ENCODE measurements at regions not wholly inside any gene's neighbourhood (a gene's known extent, or its start where the extent isn't known, plus 50 kb on each side); places are given as distances from the start of the nearest gene placed in this dataset.

DNA sequence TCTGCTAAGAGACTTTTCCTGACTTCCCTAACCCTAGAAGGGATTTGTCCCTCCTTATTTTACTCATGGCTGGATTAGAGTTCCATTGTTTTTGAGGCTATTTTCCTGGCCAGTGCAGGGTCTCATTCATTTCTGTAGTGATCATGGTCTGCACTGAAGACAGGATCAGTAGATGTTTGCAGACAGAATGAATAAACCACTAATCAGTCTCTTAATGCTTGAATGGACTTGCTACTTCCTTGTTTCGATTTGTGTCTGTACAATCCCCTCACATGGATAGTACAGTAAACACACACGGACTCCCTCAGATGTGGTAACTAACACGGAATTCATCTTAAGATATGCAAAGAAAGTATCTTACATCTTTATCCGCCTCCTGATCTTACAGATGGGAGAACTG is 102.6 kb upstream of the PRB2 start:
- TF ChIP-seq FOXM1 (IDR thresholded peaks at IDR 0.05; ENCODE audit: borderline replicate concordance) (no peak), HDGF (IDR thresholded peaks at IDR 0.05; ENCODE audit: borderline replicate concordance) (no peak), ZNF384 (IDR thresholded peaks at IDR 0.05) (no peak), L3MBTL2 (conservative IDR thresholded peaks at IDR 0.05) (no peak), SUZ12 (IDR thresholded peaks at IDR 0.05) (no peak), TARDBP (IDR thresholded peaks at IDR 0.05) (no peak), ARNT (IDR thresholded peaks at IDR 0.05) (no peak), NFRKB (IDR thresholded peaks at IDR 0.05) (no peak), SP1 (IDR thresholded peaks at IDR 0.05) (no peak)
